Stimulated activated CD8-positive, alpha-beta memory T cell treated with anti-CD3 and anti-CD28 coated beads, Interleukin-7, amount 100 ng/mL, for 1 hour (primary cell): ENCODE measurements at regions not wholly inside any gene's neighbourhood (a gene's known extent, or its start where the extent isn't known, plus 50 kb on each side); places are given as distances from the start of the nearest gene placed in this dataset.
"Not testable (repeated sequence)": the region's sequence is repeated elsewhere in the genome, so short reads cannot be mapped to it uniquely, and the experiment has no call there.

ENCODE experiments used
- DNase-seq, 2 donors: peaks; one replicate each; pipeline ENCODE4 v3.0.0-alpha.2; 2020; ENCODE audit warnings: low read depth in 2 of 2

GRCh38 chr3:101138817-101139216, 145.6 kb upstream of the ABI3BP start:
- DNase-seq: no peak

GRCh38 chr3:101134331-101134730, 141.1 kb upstream of the ABI3BP start:
- no peak for DNase-seq

GRCh38 chr3:101133652-101134051, 140.4 kb upstream of the ABI3BP start:
- no peak for DNase-seq

GRCh38 chr3:101133197-101133596, 140.0 kb upstream of the ABI3BP start:
- not testable (repeated sequence) for DNase-seq

- DNase-seq: no peak
Measured at GRCh38 chr3:101131767-101132166, 138.5 kb upstream of the ABI3BP start.

GRCh38 chr3:101128786-101129185, 135.6 kb upstream of the ABI3BP start:
- no peak for DNase-seq

GRCh38 chr3:101128001-101128400, 134.8 kb upstream of the ABI3BP start:
- no peak for DNase-seq

- no peak for DNase-seq
Measured at GRCh38 chr3:101124125-101124524, 130.9 kb upstream of the ABI3BP start.

- DNase-seq: no peak
Measured at GRCh38 chr3:101123081-101123480, 129.9 kb upstream of the ABI3BP start.

- DNase-seq: no peak
Measured at GRCh38 chr3:101122681-101123080, 129.5 kb upstream of the ABI3BP start.

GRCh38 chr3:101120039-101120438, 126.8 kb upstream of the ABI3BP start:
- no peak for DNase-seq

- no peak for DNase-seq
Measured at GRCh38 chr3:101119535-101119934, 126.3 kb upstream of the ABI3BP start.

GRCh38 chr3:101117980-101118379, 124.8 kb upstream of the ABI3BP start:
- DNase-seq: no peak

GRCh38 chr3:101117465-101117864, 124.2 kb upstream of the ABI3BP start:
- no peak for DNase-seq

GRCh38 chr3:101110295-101110694, 117.1 kb upstream of the ABI3BP start:
- not testable (repeated sequence) for DNase-seq

GRCh38 chr3:101104321-101104720, 111.1 kb upstream of the ABI3BP start:
- no peak for DNase-seq

- no peak for DNase-seq
Measured at GRCh38 chr3:101102678-101103296, 109.6 kb upstream of the ABI3BP start.

- DNase-seq: no peak
Measured at GRCh38 chr3:101100361-101101009, 107.3 kb upstream of the ABI3BP start.

- DNase-seq: no peak
Measured at GRCh38 chr3:101099791-101100190, 106.6 kb upstream of the ABI3BP start.

GRCh38 chr3:101096444-101096843, 103.2 kb upstream of the ABI3BP start:
- DNase-seq: no peak

- DNase-seq: no peak
Measured at GRCh38 chr3:101095693-101096430, 102.6 kb upstream of the ABI3BP start.

GRCh38 chr3:101091489-101091888, 98.3 kb upstream of the ABI3BP start:
- DNase-seq: no peak

- DNase-seq: no peak
Measured at GRCh38 chr3:101085752-101086151, 92.5 kb upstream of the ABI3BP start.
